Stomach (tissue), 8 donors: ENCODE measurements at regions not wholly inside any gene's neighbourhood (a gene's known extent, or its start where the extent isn't known, plus 50 kb on each side); places are given as distances from the start of the nearest gene placed in this dataset.

Experiments used
- DNase-seq, 2 donors: peaks; one replicate each; pipeline versions ENCODE4 v3.0.0 to v3.0.0-alpha.2; 2013 to 2019
- H3K27ac ChIP-seq, 5 donors: fragments of 200-600 bp in 4 of 5; sonication (generic) in 4 of 5; one replicate each; pipeline ENCODE4 v1.5.1; 2013 to 2019; ENCODE audit warnings: mild to moderate bottlenecking in 1 of 5, moderate library complexity in 1 of 5
- H3K27me3 ChIP-seq, 3 donors: fragments of 200-600 bp; sonication (generic); one replicate each; pipeline ENCODE4 v1.5.1; 2017 to 2019; ENCODE audit warnings: mixed run types in 1 of 3
- H3K36me3 ChIP-seq, 4 donors: fragments of 200-600 bp; sonication (generic); 1 replicate in 3 of 4; 2 replicates in 1 of 4; pipeline ENCODE4 v1.5.1; 2016 to 2019
- H3K4me1 ChIP-seq, 4 donors: fragments of 200-600 bp; sonication (generic); one replicate each; pipeline ENCODE4 v1.5.1; 2016 to 2019
- H3K4me3 ChIP-seq, 4 donors: fragments of 200-600 bp; sonication (generic) in 3 of 4; one replicate each; pipeline ENCODE4 v1.5.1; 2016 to 2019; ENCODE audit warnings: mild to moderate bottlenecking in 1 of 4
- H3K9me3 ChIP-seq, 4 donors: fragments of 200-600 bp; sonication (generic); one replicate each; pipeline ENCODE4 v1.5.1; 2016 to 2019
- CTCF ChIP-seq, 7 experiments: fragments of 450-650 bp in 4 of 7; fragments of 200-600 bp in 3 of 7; sonication (generic) in 3 of 7; IDR thresholded peaks; one replicate each; pipeline ENCODE4 v1.5.1; 2016 to 2019; ENCODE audit warnings: antibody characterized with exemption in 7 of 7, control low read depth in 2 of 7, mild to moderate bottlenecking in 1 of 7
- EP300 ChIP-seq: sonication (generic); formaldehyde crosslinking; IDR thresholded peaks from one replicate; pipeline ENCODE4 v1.6.1; 2017; ENCODE audit warnings: antibody characterized with exemption
- POLR2A ChIP-seq, 4 donors: fragments of 450-650 bp; IDR thresholded peaks; one replicate each; pipeline ENCODE4 v1.6.1; 2016; ENCODE audit warnings: antibody characterized with exemption in 4 of 4, control low read depth in 2 of 4, mild to moderate bottlenecking in 1 of 4, moderate library complexity in 1 of 4
- POLR2AphosphoS5 ChIP-seq, 3 donors: sonication (generic); formaldehyde crosslinking; IDR thresholded peaks; one replicate each; pipeline ENCODE4 v1.6.1; 2016; ENCODE audit warnings: antibody characterized with exemption in 3 of 3
- WGBS, 5 donors: extraction: QIAGEN DNeasy Blood & Tissue Kit in 3 of 5; methylation state at CpG; one replicate each; pipeline versions ENCODE4 v1.1.5 to v1.1.7; 2013 to 2018; 5-methylcytosine and 5-hydroxymethylcytosine counted together
- intact Hi-C: fragments of 100-400 bp; cut with DNase I; formaldehyde crosslinking; loops from one replicate; pipeline ENCODE4 v1.15.1; 2023; ENCODE audit warnings: low total_unique reads
- donor health status: healthy with polysubstance abuse.
- donor health status: Bipolar disorder and iron deficiency.
- donor health status: healthy.

GRCh38 chrX:75673468-75673867, 111.6 kb downstream of the MAGEE2 start:
- DNase-seq = no peak
- Histone ChIP-seq H3K4me3 (no peak overlapping the region), H3K9me3 (peaks cover 0 to 14% (median 1%) of the 10 kb centered on the region in 4 donors), H3K4me1 (no peaks in the 10 kb centered on the region), H3K27ac (no peak overlapping the region), H3K27me3 (no peaks in the 10 kb centered on the region), H3K36me3 (no peaks in the 10 kb centered on the region)
- intact Hi-C loops = no loop called here
- 10 to 78% (median 64%) methylated on average over 2 of the region's 2 CpGs for WGBS, 5 donors
- TF ChIP-seq EP300 (no peak), CTCF (IDR thresholded peaks at IDR 0.05) (no peak), POLR2AphosphoS5 (IDR thresholded peaks at IDR 0.05) (no peak), POLR2A (IDR thresholded peaks at IDR 0.05) (no peak)

GRCh38 chrX:75655627-75656026, 129.4 kb downstream of the MAGEE2 start:
- WGBS, 5 donors = 65 to 92% (median 83%) methylated on average over 1 of the region's 1 CpG
- peaks cover 0 to 12% (median 5%) of the 10 kb centered on the region in 4 donors for H3K9me3 ChIP-seq

GRCh38 chrX:75649829-75650228, 127.0 kb upstream of the ZDHHC15 start:
- Histone ChIP-seq H3K4me3 (no peak overlapping the region), H3K27me3 (no peaks in the 10 kb centered on the region), H3K27ac (no peak overlapping the region), H3K36me3 (peaks cover 0 to 6% (median 0%) of the 10 kb centered on the region in 4 donors), H3K4me1 (no peaks in the 10 kb centered on the region), H3K9me3 (peaks cover 0 to 44% (median 20%) of the 10 kb centered on the region in 4 donors)
- intact Hi-C loops = no loop called here
- no peak for TF ChIP-seq EP300
- no peak for TF ChIP-seq CTCF (IDR thresholded peaks at IDR 0.05)
- TF ChIP-seq POLR2A (IDR thresholded peaks at IDR 0.05) = no peak
- no peak for TF ChIP-seq POLR2AphosphoS5 (IDR thresholded peaks at IDR 0.05)
- 50 to 87% (median 70%) methylated on average over 1 of the region's 1 CpG for WGBS, 5 donors
- DNase-seq = no peak

More at GRCh38 chrX:75655627-75656026, 129.4 kb downstream of the MAGEE2 start:
- no peaks in the 10 kb centered on the region for H3K27me3 ChIP-seq
- H3K36me3 ChIP-seq = no peaks in the 10 kb centered on the region
- H3K27ac ChIP-seq = no peak overlapping the region
- intact Hi-C loops = no loop called here
- no peak overlapping the region for H3K4me3 ChIP-seq
- TF ChIP-seq CTCF (IDR thresholded peaks at IDR 0.05) (no peak), EP300 (no peak), POLR2AphosphoS5 (IDR thresholded peaks at IDR 0.05) (no peak)
- no peak for DNase-seq
- H3K4me1 ChIP-seq = no peaks in the 10 kb centered on the region

GRCh38 chrX:75648803-75649588, 126.2 kb upstream of the ZDHHC15 start:
- peaks cover 0 to 6% (median 0%) of the 10 kb centered on the region in 4 donors for H3K36me3 ChIP-seq
- DNase-seq = no peak
- no peak for TF ChIP-seq EP300
- TF ChIP-seq CTCF (IDR thresholded peaks at IDR 0.05) = no peak
- no peak for TF ChIP-seq POLR2AphosphoS5 (IDR thresholded peaks at IDR 0.05)
- TF ChIP-seq POLR2A (IDR thresholded peaks at IDR 0.05) = no peak

More at GRCh38 chrX:75648803-75649588, 126.2 kb upstream of the ZDHHC15 start:
- H3K27ac ChIP-seq = no peak overlapping the region
- H3K9me3 ChIP-seq = peaks cover 0 to 46% (median 25%) of the 10 kb centered on the region in 4 donors
- no peaks in the 10 kb centered on the region for H3K27me3 ChIP-seq
- intact Hi-C loops = no loop called here
- no peak overlapping the region for H3K4me3 ChIP-seq
- H3K4me1 ChIP-seq = no peaks in the 10 kb centered on the region
- 76 to 87% (median 85%) methylated on average over 6 to 16 of the region's 16 CpGs for WGBS, 5 donors
